Thyroid gland (tissue), 4 donors: ENCODE measurements at regions not wholly inside any gene's neighbourhood (a gene's known extent, or its start where the extent isn't known, plus 50 kb on each side); places are given as distances from the start of the nearest gene placed in this dataset.

Experiments used
- DNase-seq, 2 donors: peaks; one replicate each; pipeline ENCODE4 v3.0.0-alpha.2; 2019
- H3K27ac ChIP-seq, 3 donors: fragments of 200-600 bp; sonication (generic); 1 replicate in 2 of 3; 2 replicates in 1 of 3; pipeline ENCODE4 v1.5.1; 2016 to 2019; ENCODE audit warnings: mild to moderate bottlenecking in 1 of 3, moderate library complexity in 1 of 3
- H3K27me3 ChIP-seq: fragments of 200-600 bp; sonication (generic); one replicate; pipeline ENCODE4 v1.5.1; 2019
- H3K36me3 ChIP-seq, 2 donors: fragments of 200-600 bp; sonication (generic); one replicate each; pipeline ENCODE4 v1.5.1; 2016 to 2019
- H3K4me1 ChIP-seq, 2 donors: fragments of 200-600 bp; sonication (generic); one replicate each; pipeline ENCODE4 v1.5.1; 2017 to 2019
- H3K4me3 ChIP-seq, 3 donors: fragments of 200-600 bp; sonication (generic); replicated peaks in 1 of 3; 1 replicate in 2 of 3; 2 replicates in 1 of 3; pipeline ENCODE4 v1.5.1; 2016; ENCODE audit warnings: mild to moderate bottlenecking in 1 of 3
- H3K9me3 ChIP-seq: fragments of 200-600 bp; sonication (generic); one replicate; pipeline ENCODE4 v1.5.1; 2017
- CTCF ChIP-seq, 6 experiments: fragments of 200-600 bp in 3 of 6; fragments of 450-650 bp in 3 of 6; sonication (generic) in 3 of 6; IDR thresholded peaks; one replicate each; pipeline ENCODE4 v1.5.1; 2016 to 2019; ENCODE audit warnings: antibody characterized with exemption in 6 of 6, mild to moderate bottlenecking in 2 of 6, inconsistent platforms in 1 of 6, moderate library complexity in 1 of 6
- POLR2A ChIP-seq, 2 donors: fragments of 450-650 bp; IDR thresholded peaks; one replicate each; pipeline ENCODE4 v1.6.1; 2017; ENCODE audit warnings: antibody characterized with exemption in 2 of 2, mild to moderate bottlenecking in 2 of 2, moderate library complexity in 1 of 2
- WGBS, 2 donors: methylation state at CpG; one replicate each; pipeline ENCODE4 v1.1.5; 2017; 5-methylcytosine and 5-hydroxymethylcytosine counted together
- intact Hi-C: fragments of 100-400 bp; cut with DNase I; formaldehyde crosslinking; loops from one replicate; pipeline ENCODE4 v1.15.1; 2023

- H3K27me3 ChIP-seq = no peaks in the 10 kb centered on the region
Measured at GRCh38 chr2:10504994-10505820, 57.1 kb upstream of the ODC1 start.

GRCh38 chr2:10504370-10504993, 56.4 kb upstream of the ODC1 start:
- TF ChIP-seq POLR2A (IDR thresholded peaks at IDR 0.05) = no peak
- no peak for TF ChIP-seq CTCF (IDR thresholded peaks at IDR 0.05)
- Histone ChIP-seq H3K27ac (no peak overlapping the region), H3K27me3 (no peaks in the 10 kb centered on the region), H3K9me3 (no peaks in the 10 kb centered on the region), H3K4me3 (no peak overlapping the region), H3K4me1 (peaks cover 0 to 5% of the 10 kb centered on the region in 2 donors), H3K36me3 (no peaks in the 10 kb centered on the region)
- intact Hi-C loops = no loop called here
- 82 to 95% methylated on average over 13 to 14 of the region's 16 CpGs for WGBS, 2 donors
- DNase-seq = no peak

More at GRCh38 chr2:10504994-10505820, 57.1 kb upstream of the ODC1 start:
- TF ChIP-seq POLR2A (IDR thresholded peaks at IDR 0.05) (no peak), CTCF (IDR thresholded peaks at IDR 0.05) (no peak)
- H3K36me3 ChIP-seq = no peaks in the 10 kb centered on the region
- WGBS, 2 donors = 92 to 95% methylated on average over 8 of the region's 13 CpGs
- intact Hi-C loops = no loop called here
- no peak for DNase-seq
- no peak overlapping the region for H3K27ac ChIP-seq
- H3K4me3 ChIP-seq = no peak overlapping the region
- no peaks in the 10 kb centered on the region for H3K4me1 ChIP-seq
- H3K9me3 ChIP-seq = no peaks in the 10 kb centered on the region

- H3K36me3 ChIP-seq = no peaks in the 10 kb centered on the region
- no peak overlapping the region for H3K4me3 ChIP-seq
- intact Hi-C loops = no loop called here
- H3K27me3 ChIP-seq = no peaks in the 10 kb centered on the region
- DNase-seq = no peak
- no peaks in the 10 kb centered on the region for H3K9me3 ChIP-seq
- no peak overlapping the region for H3K27ac ChIP-seq
- WGBS, 2 donors = 73 to 82% methylated on average over 3 of the region's 3 CpGs
- peaks cover 4 to 14% of the 10 kb centered on the region in 2 donors for H3K4me1 ChIP-seq
- TF ChIP-seq CTCF (IDR thresholded peaks at IDR 0.05) = no peak
- no peak for TF ChIP-seq POLR2A (IDR thresholded peaks at IDR 0.05)
Measured at GRCh38 chr2:10502803-10503107, 54.6 kb upstream of the ODC1 start.

- intact Hi-C loops = no loop called here
- TF ChIP-seq POLR2A (IDR thresholded peaks at IDR 0.05) = no peak
- TF ChIP-seq CTCF (IDR thresholded peaks at IDR 0.05) = no peak
- WGBS, 2 donors = 90 to 94% methylated on average over 20 of the region's 20 CpGs
- H3K27ac ChIP-seq = no peak overlapping the region
- H3K4me3 ChIP-seq = no peak overlapping the region
- no peaks in the 10 kb centered on the region for H3K36me3 ChIP-seq
- peaks cover 4 to 14% of the 10 kb centered on the region in 2 donors for H3K4me1 ChIP-seq
- no peak for DNase-seq
- no peaks in the 10 kb centered on the region for H3K27me3 ChIP-seq
- H3K9me3 ChIP-seq = no peaks in the 10 kb centered on the region
Measured at GRCh38 chr2:10501980-10502802, 54.1 kb upstream of the ODC1 start.
